Thyroid gland (tissue), 4 donors: ENCODE measurements at regions not wholly inside any gene's neighbourhood (a gene's known extent, or its start where the extent isn't known, plus 50 kb on each side); places are given as distances from the start of the nearest gene placed in this dataset.
"Not testable (repeated sequence)": the region's sequence is repeated elsewhere in the genome, so short reads cannot be mapped to it uniquely, and the experiment has no call there.

ENCODE experiments used
- DNase-seq, 2 donors: peaks; one replicate each; pipeline ENCODE4 v3.0.0-alpha.2; 2019
- H3K27ac ChIP-seq, 3 donors: fragments of 200-600 bp; sonication (generic); 1 replicate in 2 of 3; 2 replicates in 1 of 3; pipeline ENCODE4 v1.5.1; 2016 to 2019; ENCODE audit warnings: mild to moderate bottlenecking in 1 of 3, moderate library complexity in 1 of 3
- H3K27me3 ChIP-seq: fragments of 200-600 bp; sonication (generic); one replicate; pipeline ENCODE4 v1.5.1; 2019
- H3K36me3 ChIP-seq, 2 donors: fragments of 200-600 bp; sonication (generic); one replicate each; pipeline ENCODE4 v1.5.1; 2016 to 2019
- H3K4me1 ChIP-seq, 2 donors: fragments of 200-600 bp; sonication (generic); one replicate each; pipeline ENCODE4 v1.5.1; 2017 to 2019
- H3K4me3 ChIP-seq, 3 donors: fragments of 200-600 bp; sonication (generic); replicated peaks in 1 of 3; 1 replicate in 2 of 3; 2 replicates in 1 of 3; pipeline ENCODE4 v1.5.1; 2016; ENCODE audit warnings: mild to moderate bottlenecking in 1 of 3
- H3K9me3 ChIP-seq: fragments of 200-600 bp; sonication (generic); one replicate; pipeline ENCODE4 v1.5.1; 2017
- POLR2A ChIP-seq, 2 donors: fragments of 450-650 bp; IDR thresholded peaks; one replicate each; pipeline ENCODE4 v1.6.1; 2017; ENCODE audit warnings: antibody characterized with exemption in 2 of 2, mild to moderate bottlenecking in 2 of 2, moderate library complexity in 1 of 2
- WGBS, 2 donors: methylation state at CpG; one replicate each; pipeline ENCODE4 v1.1.5; 2017; 5-methylcytosine and 5-hydroxymethylcytosine counted together
- intact Hi-C: fragments of 100-400 bp; cut with DNase I; formaldehyde crosslinking; loops from one replicate; pipeline ENCODE4 v1.15.1; 2023
- TF ChIP-seq, protein P1 (sequence below), 6 experiments: fragments of 200-600 bp in 3 of 6; fragments of 450-650 bp in 3 of 6; sonication (generic) in 3 of 6; IDR thresholded peaks; one replicate each; pipeline ENCODE4 v1.5.1; 2016 to 2019; ENCODE audit warnings: antibody characterized with exemption in 6 of 6, mild to moderate bottlenecking in 2 of 6, inconsistent platforms in 1 of 6, moderate library complexity in 1 of 6

DNA sequence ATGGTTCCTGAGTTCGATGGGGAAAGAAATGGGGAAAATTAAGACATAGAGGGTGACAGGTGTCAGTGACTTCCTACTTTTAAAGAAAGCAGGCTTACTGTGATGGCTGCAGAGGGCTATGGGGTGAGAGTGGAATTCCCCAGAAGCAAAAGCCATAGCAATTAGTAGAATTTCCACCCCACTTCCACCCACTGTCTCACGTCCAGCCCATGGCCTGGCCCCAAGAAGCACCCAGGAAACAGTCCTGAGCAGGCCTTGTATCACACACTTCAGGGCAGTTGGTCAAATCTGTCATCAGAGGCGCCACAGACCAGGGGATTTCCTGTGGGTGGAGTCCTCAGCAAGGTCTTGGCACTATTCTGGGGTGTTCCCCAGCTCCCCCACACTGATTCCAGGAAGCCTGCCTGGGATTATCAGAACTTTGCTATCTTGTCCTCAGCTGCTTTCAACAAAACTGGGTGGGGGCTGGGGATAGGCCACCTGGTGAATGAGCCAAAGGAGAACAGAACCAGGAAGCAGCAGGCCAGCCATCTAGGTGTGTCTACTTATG is 120.1 kb upstream of the CCND2 start:
- WGBS, 2 donors: 88 to 89% methylated on average over 3 of the region's 3 CpGs

DNA sequence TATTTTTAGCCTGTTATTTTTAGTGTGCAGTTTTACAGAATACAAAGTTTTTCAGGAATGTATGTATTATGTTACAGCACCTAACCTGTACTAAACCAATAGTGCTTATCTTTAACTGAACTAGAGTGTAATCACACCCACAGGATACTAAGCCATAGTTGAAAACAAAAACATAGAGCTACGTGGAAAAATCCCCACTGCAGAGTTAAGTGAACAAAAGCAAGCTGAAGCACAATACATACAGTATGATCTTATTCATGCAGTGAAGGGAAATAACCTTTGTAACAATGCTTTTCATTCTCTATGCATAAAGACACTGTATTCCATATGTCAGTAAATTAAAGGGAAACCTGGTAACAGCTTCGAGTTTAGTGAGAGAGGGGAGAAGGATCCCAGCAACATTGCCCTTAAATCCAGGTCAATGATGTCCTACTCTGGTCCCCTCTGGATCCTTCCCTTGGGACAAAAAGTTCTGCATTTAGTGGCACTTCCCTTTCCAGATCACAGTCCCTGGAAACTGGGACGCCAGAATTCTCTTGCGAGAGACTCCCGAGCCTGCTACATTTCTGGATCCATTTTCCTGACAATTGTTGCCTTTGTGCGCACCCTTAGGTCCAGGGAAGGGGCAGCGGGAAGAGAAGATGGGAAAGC is 121.3 kb upstream of the CCND2 start:
- H3K27ac ChIP-seq: no peak overlapping the region
- no peaks in the 10 kb centered on the region for H3K9me3 ChIP-seq
- 72 to 76% methylated on average over 7 of the region's 7 CpGs for WGBS, 2 donors
- H3K4me3 ChIP-seq: no peak overlapping the region
- H3K27me3 ChIP-seq: no peaks in the 10 kb centered on the region
- intact Hi-C loops: no loop called here
- H3K36me3 ChIP-seq: no peaks in the 10 kb centered on the region
- H3K4me1 ChIP-seq: no peaks in the 10 kb centered on the region
- no peak for DNase-seq
- no peak for TF ChIP-seq POLR2A (IDR thresholded peaks at IDR 0.05)
- TF ChIP-seq, protein P1, sequence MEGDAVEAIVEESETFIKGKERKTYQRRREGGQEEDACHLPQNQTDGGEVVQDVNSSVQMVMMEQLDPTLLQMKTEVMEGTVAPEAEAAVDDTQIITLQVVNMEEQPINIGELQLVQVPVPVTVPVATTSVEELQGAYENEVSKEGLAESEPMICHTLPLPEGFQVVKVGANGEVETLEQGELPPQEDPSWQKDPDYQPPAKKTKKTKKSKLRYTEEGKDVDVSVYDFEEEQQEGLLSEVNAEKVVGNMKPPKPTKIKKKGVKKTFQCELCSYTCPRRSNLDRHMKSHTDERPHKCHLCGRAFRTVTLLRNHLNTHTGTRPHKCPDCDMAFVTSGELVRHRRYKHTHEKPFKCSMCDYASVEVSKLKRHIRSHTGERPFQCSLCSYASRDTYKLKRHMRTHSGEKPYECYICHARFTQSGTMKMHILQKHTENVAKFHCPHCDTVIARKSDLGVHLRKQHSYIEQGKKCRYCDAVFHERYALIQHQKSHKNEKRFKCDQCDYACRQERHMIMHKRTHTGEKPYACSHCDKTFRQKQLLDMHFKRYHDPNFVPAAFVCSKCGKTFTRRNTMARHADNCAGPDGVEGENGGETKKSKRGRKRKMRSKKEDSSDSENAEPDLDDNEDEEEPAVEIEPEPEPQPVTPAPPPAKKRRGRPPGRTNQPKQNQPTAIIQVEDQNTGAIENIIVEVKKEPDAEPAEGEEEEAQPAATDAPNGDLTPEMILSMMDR (IDR thresholded peaks at IDR 0.05): no peak

More for the DNA sequence above, 120.1 kb upstream of the CCND2 start:
- Histone ChIP-seq H3K27me3 (no peaks in the 10 kb centered on the region), H3K4me1 (no peaks in the 10 kb centered on the region), H3K27ac (no peak overlapping the region), H3K36me3 (no peaks in the 10 kb centered on the region), H3K4me3 (no peak overlapping the region), H3K9me3 (no peaks in the 10 kb centered on the region)
- intact Hi-C loops: no loop called here
- no peak for DNase-seq
- TF ChIP-seq, protein P1 (IDR thresholded peaks at IDR 0.05): no peak
- TF ChIP-seq POLR2A (IDR thresholded peaks at IDR 0.05): no peak

DNA sequence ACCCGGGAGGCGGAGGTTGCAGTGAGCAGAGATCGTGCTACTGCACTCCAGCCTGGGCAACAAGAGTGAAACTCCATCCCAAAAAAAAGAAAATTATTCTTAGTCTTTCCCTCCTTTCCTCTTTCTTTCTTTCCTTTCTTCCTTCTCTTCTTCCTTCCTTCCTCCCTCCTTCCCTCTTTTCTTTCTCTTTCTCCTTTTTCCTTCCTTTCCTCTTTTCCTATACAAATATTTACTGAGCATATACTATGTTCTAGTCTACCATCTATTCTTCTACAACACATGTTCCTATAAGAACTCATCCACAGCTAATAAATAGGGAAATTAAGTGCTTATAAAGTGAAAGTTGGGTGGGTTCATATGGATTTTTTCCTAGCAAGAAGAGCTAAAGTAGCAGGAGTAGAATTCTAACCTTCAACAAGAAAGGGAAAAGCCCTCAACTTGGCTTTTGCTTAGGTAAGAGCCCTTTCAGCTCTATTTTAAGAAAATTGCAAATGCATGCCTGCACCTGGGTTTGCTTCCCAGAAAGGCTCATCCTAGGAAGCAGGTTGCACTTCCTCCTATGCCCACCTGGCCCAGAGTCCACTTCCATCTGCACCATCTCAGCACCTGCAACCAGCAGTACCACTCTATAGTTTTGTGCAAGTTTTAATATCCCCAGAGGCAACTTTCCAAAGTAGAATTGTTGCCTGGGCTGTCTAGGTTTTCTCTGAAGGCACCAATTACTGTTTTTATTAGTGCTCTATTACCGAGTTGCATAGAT is 122.0 kb upstream of the CCND2 start:
- Histone ChIP-seq H3K4me1 (no peaks in the 10 kb centered on the region), H3K27ac (no peak overlapping the region), H3K36me3 (no peaks in the 10 kb centered on the region), H3K9me3 (no peaks in the 10 kb centered on the region), H3K4me3 (no peak overlapping the region), H3K27me3 (no peaks in the 10 kb centered on the region)
- intact Hi-C loops: no loop called here
- WGBS, 2 donors: 86 to 88% methylated on average over 4 of the region's 4 CpGs
- DNase-seq: no peak
- TF ChIP-seq POLR2A (IDR thresholded peaks at IDR 0.05): no peak
- TF ChIP-seq, protein P1 (IDR thresholded peaks at IDR 0.05): no peak

DNA sequence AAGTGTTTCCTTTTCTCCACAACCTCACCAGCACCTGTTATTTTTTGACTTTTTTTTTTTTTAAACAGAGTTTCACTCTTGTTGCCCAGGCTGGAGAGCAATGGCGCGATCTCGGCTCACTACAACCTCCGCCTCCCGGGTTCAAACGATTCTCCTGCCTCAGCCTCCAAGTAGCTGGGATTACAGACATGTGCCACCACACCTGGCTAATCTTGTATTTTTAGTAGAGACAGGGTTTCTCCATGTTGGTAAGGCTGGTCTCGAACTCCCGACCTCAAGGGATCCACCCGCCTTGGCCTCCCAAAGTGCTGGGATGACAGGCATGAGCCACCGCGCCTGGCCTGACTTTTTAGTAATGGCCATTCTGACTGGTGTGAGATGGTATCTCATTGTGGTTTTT is 123.2 kb upstream of the CCND2 start:
- H3K4me3 ChIP-seq, H3K27ac ChIP-seq, H3K9me3 ChIP-seq, intact Hi-C loops, H3K36me3 ChIP-seq, H3K4me1 ChIP-seq, DNase-seq, H3K27me3 ChIP-seq: not testable (repeated sequence)
- WGBS, 2 donors: 97 to 98% methylated on average over 11 of the region's 11 CpGs

DNA sequence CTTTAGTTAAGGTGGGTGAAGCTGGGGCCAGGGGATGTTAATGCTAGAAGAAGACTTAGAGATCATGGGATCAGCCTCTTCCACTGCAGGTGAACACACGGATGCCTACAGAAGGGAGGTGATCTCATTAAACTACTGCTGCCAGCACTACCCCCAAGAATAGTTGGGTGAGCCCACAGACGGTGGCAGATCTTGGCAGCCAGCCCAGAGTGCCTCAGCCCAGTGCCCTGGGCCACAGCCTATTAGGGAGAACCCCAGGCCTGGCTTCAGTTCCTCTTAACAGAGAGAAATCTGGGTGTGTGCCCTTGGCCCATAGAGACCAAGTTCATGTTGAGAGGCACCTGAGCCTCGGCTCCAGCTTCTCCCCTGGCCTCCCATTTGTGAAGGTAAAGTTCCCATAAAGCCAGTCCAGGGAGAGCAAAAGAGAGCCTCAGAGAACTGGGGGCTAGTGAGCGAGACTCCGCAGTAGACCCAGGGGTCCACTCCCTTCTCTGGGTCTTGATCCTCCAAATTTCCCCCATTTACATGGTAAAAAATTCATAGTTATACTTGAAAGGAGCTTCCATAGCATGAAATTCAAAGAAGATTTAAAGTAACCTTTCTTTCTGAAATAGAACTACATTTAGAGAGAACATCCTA is 125.0 kb upstream of the CCND2 start:
- Histone ChIP-seq H3K9me3 (no peaks in the 10 kb centered on the region), H3K27me3 (no peaks in the 10 kb centered on the region), H3K36me3 (no peaks in the 10 kb centered on the region), H3K27ac (no peak overlapping the region), H3K4me3 (no peak overlapping the region), H3K4me1 (no peaks in the 10 kb centered on the region)
- no peak for TF ChIP-seq POLR2A (IDR thresholded peaks at IDR 0.05)
- TF ChIP-seq, protein P1 (IDR thresholded peaks at IDR 0.05): no peak
- 57 to 63% methylated on average over 5 of the region's 5 CpGs for WGBS, 2 donors
- peak; percentile 48 to 52 for DNase-seq
- intact Hi-C loops: no loop called here
